ENCODE measurements at regions not wholly inside any gene's neighbourhood (a gene's known extent, or its start where the extent isn't known, plus 50 kb on each side); places are given as distances from the start of the nearest gene placed in this dataset.
A peak's percentile ranks its signal among the peaks of the same experiment; 100 is the strongest.

DNA sequence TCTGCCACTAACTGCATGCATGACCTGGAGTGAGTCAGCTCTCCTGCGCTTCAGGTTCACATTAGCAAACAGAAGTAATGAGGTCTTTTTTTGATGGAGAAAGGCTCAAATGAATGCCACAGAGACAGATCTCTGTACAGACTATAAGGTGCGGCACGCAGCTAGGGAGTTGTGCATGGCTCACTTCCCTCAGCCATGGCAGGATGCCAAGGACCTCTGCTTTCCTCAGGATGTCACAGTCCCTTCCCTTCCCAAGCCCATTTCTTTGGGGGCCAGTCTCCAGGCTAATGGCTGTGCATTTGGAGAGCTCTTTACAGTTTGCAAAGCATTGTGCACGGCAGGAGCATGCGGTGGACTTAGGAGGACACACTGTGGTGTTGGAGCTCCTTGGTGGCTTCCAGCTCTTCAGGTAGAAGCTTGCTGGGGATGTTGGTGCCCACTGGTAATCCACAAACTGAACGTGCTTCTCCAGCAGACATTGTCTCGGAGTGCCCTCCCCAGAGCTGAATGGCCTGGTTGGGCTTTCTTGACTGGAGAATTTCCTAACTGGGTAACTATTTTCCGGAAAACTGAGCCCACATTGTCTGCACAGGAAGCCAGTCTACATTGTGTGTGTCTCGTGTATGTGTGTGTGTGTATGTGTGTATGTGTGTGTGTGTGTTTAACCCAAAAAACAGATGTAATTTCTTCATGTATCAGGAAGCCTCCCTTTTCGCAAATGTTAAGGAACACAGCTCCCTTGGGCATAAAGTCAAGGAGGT is 172.5 kb upstream of the TLE3 start:
- DNase-seq: no peak

DNA sequence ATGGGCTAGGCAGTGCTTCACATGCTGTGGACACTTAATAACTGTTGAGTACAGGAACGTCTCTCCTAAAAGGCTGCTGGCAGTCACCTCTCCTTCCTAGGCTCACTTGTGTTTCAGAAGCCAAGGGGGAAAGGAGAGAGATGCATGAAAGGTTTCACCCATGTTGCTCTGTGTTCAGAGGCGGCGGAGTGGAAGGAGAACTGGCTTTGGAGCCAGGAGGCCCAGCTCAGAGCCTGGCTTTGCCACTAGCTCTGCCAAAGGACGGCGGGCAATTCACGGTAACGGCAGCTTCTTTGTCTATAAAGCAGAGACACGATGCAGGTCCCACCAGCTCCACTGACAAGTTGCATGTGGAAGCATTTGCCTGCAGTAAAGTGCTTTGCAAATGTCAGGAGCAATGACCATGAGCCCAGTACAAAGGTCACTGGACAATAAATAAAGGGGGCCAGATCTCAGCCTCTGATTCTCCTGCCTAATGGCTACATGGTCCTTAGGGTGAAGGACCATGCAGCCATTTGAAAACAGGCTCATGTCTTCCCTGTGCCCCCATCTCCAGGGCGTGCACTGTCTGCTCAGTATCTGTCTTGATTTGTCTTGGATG is 171.7 kb upstream of the TLE3 start:
- no peak for DNase-seq

DNA sequence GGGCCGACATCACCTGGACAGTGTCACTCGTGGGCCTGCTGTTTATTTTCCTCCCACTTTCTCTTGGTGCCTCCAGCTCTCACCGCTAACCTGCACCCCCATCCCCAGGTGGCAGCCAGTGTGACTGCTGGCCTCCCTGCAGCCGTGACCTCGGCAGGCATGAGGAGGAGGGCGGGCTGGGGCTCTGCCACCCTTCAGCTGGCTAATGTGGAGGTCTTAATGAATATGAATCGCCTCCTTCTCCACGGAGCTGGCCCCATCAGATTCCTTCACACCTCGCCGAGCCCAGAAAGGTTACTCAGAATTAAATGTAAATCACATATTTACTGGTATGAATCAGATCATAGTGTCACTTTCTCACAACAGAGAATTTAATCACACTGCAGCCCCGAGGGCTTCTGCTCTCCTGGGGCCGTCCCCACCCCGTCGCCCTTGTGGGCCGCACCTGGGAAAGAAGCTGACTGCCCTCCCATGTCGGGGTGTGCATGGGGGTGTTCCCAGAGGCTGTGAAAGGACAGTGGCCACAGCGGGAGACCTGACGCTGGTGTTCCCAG is 171.1 kb upstream of the TLE3 start:
- DNase-seq: no peak

DNA sequence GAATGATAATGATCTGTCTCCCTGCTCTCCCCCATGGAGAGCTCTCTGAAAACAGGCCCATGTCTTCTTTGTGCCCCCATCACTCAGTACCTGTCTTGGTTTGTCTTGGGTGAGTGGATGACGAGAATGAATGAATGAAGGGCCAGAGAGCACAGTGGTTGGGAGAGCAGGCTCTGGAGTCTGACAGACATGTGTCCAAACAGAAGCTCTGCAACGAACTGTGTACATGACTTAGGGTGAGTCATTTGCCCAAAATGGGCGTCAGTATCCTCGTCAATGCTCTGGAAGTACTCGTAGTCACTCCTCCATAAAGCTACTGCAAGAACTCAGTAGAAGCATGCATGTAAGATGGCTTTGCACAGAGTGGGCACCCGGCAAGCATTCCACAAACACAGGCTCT is 170.2 kb upstream of the TLE3 start:
- DNase-seq: no peak

DNA sequence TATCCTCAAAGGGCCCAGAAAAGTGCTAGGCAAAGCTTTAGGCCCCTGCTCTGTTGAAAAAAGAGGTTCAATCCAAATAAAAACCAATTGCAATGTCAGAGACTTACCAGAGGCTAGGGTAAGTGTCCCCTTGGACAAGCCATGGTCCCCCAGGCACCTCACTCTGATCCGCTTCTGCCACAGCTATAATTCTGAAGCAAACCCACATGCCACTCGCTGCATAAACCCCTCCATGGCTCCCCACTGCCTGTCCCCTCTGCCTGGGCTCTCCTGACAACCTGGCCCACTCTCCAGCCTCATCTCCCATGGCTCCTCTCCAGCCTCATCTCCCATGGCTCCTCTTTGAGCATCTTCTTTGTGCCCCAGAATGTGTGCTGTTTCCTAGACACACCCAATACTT is 169.6 kb upstream of the TLE3 start:
- DNase-seq: no peak

DNA sequence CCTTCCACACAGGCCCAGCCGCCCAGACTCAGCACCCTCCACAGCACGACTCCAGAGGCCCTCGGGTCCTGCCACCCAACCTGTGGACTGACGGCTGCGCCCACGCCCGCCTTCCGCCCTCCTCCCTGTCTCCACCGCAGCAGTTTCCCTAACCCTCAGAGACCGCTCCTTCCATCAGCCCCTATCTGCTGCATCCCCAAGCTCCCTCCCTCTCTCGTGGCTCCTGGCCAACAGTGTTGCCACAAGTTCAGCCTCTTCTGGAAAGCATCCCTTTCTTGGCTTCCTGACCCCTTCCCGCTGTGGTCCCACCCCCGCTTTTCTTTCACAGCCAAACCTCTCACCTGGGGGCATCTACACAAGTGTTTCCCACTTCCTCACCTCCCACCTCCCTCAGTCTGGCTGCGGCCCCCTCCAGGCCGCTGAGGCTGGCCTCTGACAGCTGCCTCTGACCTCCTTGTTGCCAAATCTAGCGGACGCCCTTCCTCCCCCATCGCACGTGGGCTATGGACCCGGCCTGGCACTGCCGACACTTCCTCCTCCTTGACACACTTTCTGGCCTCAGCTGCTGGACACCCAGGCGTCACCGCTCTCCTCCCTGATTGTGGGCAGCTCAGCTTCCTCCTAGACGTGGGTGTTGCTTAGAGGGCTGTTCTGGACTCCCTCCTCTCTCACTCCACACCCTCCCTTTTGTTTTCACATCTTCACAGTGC is 168.8 kb upstream of the TLE3 start:
- DNase-seq: no peak

DNA sequence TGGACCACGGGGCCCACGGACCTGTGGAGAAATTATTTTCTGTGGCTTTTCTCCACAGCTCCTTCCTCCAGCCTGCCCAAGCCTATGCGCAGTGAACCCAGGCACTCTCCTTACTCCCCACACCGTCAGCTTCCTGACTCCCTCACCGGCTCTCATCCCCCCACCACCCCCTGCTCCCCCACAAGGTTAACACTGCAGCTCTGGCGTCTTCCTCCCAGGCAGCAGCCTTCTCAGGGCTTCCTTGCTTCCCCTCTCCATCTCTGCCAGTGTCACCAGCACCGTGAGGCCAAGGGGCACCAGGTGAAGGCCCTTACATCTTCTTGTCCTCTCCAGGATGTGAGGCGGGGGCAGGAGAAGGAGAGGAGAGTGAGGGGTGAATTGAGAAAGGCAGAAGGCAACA is 168.3 kb upstream of the TLE3 start:
- no peak for DNase-seq

DNA sequence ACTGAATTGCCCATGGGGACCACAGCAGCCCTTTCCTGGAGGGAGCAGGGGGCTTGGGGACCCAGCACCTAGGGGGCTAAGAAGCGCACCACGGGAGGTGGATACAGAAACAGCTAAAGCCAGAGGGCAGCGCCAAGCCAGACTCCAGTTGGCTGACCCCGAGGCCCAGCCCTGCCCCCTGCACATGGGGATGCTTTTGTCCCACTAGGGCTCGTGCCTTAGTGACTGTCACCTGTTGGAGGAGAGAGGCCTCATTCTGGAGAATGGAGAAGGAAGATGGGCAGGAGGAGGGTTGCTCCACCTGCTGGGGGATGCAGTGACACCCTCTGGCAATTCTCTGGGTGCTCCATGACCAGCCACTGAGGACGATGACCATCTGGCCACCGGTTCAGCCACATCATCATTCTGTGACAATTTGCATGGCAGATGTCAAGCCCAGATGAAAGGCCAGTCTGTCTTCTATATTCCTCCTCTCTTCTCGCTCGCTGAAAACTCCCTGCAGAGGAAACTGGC is 167.8 kb upstream of the TLE3 start:
- no peak for DNase-seq

DNA sequence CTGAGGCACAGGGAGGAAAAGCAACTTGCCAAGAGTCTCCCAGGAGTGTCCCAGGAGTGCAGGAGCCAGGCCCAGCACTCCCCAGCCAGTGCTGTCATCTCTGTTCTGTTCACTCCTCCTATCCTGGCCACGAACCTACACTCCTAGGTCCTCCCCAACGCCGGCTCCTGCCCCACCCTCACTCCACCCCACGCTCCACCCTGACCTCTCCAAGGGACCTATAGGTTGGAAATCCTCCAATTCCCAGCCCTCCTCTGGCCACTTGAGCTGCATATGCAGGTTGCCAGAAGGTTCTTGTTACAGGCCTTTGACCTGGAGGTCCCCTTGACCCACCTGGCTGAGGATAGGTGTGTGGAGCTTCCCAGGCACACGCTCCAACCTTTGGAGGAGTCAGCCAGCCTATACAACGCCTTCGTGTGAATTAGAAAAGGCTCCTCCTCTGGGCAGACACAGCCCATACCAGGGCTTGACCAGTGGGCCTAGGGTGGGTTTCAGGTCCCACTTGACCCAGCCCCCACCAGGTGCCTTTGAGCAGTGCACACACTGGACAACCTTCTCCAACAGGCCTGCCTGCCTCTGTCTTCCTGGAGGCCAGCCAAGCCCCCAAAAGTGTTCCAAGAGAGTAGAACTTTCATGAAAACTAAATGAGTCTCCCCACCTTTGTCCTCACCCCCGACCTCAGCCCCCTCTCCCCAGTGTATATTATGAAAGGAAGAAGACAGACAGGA is 167.2 kb upstream of the TLE3 start:
- no peak for DNase-seq

DNA sequence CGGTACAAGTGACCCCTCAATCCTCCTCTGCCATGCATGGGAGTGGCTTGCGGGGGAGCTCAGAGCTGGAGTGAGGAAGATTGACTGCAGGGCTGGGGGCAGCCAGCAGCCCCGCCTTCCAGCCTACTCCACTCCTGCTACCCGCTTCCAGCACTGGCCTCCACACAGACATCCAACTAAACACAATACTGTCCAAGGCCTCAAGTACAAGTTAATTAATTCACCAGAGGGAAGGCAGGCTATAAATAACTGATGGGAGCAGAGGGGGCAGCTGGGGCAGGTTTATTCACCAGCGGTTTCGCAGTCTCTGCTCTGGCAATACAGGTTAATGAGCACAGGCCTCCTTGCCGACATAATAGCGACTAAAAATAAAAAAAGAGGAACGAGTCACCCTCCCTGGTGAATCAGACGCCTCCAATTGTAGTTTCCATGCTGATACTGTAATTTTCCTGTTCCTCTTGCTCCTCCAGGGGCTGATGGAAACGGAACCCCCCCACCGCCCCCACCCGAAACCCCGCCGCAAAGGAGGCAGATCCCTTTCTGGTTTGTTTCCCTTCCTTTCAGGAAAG is 166.4 kb upstream of the TLE3 start:
- DNase-seq: peak; percentile 80

DNA sequence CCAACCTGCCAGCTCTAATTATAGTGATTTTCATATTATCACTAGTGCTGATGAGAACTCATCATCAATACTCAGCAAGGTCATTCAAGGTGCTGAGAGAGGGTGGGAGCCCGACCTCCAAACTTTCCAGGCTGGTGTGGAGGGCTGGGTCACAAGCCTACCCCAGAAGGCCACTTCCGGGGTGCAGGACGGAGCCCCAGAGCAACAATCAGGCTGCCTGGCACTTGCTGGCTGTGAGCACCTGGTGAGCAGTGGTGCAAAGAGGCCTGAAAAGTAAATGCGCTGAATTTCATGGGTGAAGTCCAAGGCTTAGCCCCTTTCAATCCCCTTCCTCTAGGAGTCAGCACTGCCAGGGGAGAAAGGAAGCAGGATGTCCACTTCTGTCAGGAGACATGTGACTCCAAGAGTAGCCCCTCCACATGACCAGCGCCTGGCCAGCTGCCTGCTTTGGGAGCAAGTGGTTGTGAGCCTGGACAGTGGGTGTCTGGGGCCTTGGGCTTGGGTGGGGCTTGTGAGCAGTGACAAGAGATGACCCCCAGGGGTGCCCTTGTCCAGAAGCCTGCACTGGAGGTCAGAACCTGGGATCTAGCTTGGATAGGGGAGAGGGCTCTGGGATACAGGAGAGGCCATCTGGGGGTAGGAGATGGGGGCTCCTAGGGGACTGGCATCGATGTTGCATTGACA is 165.0 kb upstream of the TLE3 start:
- DNase-seq: no peak

DNA sequence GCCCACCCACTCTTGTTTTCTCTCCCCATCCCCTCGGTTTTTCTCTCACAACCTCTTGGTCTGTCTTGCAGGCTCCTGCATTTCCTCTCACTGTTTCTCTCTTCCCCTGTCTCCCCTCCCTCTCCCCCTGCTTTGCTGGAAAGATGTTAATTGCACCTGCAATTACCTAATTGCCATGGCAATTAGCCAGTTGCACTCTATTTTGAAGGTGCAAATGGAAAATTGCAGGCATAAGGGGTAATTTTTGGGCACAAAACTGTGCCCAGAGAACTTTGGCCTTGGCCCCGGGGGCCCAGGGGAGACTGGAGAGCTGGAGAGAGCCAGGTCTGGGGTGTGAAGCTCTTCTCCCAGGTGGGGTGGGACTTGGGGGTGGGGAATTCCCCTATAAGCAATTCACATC is 164.5 kb upstream of the TLE3 start:
- no peak for DNase-seq

DNA sequence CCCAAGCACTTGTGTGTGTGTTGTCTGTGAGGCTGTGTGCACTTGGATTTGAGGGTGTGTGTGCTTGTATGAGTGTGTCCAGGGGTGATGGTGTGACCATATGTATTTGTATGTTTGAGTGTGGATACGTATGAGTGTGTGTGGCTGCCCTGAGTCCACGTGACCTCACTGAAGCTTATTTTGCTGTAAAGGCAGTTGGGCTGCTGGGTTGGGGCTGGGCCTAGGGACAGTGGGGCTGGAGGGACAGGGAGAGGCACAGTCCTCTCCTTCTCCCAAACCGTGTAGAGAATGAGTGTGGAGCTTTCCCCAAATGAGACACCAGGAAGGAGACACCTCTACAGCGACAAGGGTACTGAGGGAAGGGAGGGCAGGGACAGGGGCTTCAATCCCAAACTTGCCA is 163.4 kb upstream of the TLE3 start:
- DNase-seq: no peak

DNA sequence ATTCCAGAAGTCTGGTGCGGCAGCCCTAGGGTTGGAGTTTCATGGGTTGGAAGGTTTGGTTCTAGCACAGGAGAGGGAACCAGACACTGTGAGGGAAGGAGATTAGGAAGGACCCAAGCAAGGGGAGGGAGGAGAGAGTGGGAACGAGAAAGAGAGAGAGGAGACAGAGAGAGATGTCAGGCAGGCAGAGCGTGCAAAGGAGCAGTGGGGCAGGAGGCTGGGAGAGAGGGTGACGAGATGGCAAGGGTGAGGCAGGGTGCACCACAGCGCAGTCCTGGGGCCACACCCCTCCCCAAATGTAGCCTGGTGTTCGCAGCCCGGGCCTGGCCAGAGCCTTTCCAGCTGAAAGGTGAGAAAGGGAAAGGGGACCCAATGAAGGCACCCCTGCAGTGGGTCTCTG is 162.9 kb upstream of the TLE3 start:
- no peak for DNase-seq

DNA sequence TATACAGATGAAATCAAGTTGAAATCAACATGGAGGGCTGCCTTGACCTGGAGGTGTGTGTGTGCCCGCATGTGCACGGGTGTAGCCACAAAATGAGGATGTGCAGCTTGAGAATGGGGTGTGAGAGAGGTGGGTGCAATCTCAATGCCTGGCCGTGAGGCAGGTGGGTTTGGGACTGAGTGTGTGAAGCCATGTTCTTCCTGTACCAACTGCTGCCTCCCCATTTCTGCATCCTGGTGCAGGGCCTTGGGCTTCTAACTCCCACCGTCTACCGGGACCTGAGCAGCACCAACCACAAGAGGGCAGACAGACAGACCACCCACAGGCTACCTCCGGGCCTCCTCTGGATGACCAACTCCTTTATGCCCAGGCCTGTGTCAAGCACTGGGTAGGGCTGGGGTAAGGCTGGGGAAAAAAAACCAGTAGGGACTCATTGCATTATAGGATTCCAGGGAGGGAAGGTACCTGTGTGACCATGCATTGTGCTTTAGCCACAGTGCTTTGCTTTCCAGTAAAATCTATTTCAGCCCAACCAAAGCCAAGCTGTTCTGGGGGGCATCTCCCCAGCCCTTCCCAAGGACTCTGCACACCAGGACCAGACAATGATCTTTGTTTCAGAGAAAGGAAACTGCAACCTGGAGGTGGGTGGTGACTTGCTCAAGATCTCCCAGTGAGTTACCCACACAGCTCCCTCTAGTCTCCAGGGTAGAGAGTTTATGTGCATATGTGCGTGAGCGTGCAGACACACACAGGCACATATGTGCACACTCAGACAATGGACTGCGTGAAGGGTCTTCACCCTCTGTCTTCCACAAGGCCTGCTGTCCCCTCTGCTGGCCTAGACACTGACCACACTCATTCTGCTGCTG is 162.2 kb upstream of the TLE3 start:
- no peak for DNase-seq

DNA sequence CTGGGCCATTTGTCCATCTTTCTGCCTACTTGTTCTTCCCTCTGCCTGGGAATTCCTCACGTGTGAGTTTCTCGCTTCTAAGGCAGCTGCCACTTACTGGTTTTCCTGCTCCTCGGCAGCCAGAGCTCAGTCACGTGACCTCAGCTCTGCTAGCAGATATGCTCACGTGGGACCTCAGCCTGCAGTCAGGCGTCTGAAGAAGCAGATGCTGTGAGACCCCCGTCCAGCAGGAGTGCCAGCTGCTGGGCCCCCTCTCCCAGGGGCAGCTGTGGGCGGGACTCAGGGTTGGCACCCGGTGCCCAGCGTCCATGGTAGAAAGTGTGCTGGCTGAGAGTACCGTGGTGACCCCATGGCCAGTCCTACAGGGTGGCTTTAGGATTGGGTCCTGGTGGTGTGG is 161.3 kb upstream of the TLE3 start:
- DNase-seq: no peak

DNA sequence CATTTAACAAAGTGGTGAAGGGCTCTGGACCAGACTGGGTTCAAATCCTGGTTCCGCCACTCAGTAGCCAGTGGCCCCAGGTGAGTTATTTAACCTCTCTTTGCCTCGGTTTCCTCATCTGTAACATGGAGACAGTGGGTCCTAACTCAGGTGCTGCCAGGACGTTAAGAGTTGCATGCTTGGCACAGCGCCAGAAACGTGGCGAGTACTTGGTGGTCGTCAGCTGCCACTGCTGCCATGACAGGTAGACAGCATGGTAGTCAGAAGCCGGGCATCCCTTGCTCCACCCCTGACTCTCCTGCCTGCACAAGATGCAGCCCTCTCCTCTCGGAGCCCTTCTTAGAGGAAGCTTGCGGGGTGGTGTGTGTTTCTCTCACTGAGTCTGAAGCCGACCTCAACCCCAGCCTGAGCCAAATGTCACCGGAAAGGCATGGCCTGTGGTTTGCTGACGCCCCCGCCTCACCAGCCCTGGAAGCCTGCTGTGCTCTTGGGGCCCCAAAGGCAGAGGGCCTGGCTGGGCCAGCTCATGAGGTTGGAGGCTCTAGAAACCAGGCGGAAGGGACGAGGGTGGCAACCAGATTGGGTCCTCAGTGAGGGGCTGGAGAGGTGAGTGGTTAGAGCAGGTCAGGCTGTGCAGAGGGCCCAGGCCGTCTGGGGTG is 160.8 kb upstream of the TLE3 start:
- DNase-seq: no peak

DNA sequence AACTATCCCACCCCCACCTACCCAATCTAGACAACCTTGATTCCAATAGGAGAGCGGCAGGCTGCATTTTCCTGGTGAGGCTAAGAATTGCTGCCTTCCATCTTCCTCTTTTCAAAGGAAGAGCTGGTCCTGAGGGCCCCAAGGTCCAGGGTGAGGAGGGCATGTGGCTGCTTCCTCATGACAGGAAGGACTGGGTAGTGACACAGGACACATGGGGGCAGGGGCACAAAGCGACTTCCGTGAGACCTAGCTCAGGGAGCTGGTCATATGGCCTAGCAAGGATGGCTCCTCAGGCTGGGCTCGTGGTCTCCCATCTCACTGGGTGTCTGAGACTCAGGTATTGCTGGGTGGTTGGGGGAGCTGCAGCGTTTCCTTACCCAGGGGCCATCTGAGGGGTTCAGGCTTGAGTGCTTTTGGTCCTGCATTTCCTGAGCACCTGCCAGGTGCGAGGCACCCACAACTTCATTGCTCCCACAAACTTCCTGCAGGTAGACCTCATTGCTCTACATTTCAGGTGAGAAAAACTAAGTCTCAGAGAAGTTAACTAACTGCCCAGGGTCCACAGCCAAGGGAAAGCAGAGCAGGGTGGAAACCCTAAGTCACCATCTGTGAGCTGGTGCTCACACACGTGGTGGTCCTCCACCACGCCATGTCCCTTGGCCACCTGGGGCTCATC is 160.0 kb upstream of the TLE3 start:
- DNase-seq: no peak

DNA sequence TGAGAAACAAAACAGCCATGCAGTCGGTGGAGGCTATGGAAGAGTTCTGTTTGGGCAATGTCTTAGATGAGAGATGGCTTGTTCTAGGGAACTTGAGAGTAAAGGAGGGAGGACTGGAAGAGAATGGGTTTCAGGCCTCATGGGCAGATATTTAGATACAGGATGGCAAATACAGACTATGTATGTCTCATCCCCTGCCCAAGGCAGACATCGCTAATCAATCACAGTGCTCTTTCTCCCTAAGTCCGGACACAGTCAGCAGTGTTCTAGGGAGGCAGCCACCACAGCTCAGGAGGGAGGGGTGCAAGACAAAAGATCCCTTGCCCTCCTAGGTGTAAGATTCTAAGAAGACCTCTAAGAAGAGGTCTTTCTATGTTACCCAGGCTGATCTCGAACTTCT is 159.3 kb upstream of the TLE3 start:
- DNase-seq: no peak

DNA sequence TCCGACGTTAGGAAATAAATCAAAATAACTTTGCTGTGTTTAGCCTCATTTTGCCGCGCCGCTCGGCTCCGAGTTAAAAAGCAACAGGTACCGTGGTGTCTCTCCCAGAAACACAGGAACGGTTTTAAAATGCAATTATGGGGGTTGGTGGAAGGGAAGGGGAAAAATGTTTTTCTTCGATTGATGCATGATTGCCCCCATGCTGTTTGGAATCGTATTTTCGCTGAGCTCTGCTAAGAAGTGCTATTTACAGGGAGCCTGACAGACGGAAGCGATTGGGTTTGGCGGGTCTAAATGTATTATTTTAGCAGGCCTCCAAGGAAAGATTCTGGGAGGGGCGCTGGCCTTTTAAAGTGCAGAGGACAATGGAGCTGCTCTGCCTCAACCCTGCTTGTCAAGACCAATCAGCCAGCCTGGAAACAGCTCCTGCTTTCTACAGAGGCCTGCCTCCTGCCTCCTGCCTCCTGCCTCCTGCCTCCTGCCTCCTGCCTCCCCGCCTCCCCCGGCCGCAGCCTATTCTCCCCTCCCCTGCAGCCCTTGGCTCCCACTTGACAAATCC is 156.7 kb upstream of the TLE3 start:
- peak; percentile 84 for DNase-seq
